HG02642 (cell line): ENCODE measurements at regions not wholly inside any gene's neighbourhood (a gene's known extent, or its start where the extent isn't known, plus 50 kb on each side); places are given as distances from the start of the nearest gene placed in this dataset.

Source experiments
- ATAC-seq: cut with Tn5 transposase; IDR thresholded peaks from one replicate; pipeline ENCODE4 v1.9.1; 2021; ENCODE audit warnings: mild to moderate bottlenecking; ENCODE audit not compliant: unreplicated experiment, poor library complexity

DNA sequence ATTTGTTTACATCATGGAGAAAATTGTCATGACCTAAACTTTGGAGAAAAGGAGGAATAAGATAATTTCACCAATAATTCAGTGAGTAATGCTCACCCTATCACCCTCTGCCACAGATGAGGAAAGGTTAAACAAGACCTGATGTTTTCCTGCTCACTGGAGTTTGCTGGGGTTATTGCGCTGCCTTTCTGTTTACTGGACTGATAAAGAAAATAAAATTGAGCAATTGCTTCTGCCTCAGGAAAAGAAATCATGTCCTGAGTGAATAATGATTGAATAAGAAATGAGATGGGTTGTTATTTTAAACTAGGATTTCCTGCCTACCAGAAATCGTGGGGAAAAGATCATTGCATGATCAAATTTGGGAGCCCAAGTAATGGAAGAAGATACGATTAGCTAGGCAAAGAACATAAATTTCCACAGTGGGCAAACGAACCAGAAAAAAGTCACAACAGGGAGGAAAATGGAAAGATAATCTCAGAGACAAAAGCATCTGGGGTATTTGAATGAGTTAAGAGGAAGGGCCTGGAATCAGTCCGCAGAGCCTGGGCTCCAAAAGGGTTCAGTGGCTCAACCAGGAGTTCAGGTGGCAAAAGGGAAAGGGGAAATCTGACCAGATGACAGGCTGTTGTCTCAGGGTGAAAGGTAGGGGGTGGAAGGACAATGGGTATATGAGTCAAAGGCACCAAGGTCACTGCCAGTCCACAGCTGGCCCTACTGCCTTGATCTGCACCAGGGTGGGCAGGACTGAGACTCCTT is 146.8 kb downstream of the FAM43A start:
- ATAC-seq = no peak

DNA sequence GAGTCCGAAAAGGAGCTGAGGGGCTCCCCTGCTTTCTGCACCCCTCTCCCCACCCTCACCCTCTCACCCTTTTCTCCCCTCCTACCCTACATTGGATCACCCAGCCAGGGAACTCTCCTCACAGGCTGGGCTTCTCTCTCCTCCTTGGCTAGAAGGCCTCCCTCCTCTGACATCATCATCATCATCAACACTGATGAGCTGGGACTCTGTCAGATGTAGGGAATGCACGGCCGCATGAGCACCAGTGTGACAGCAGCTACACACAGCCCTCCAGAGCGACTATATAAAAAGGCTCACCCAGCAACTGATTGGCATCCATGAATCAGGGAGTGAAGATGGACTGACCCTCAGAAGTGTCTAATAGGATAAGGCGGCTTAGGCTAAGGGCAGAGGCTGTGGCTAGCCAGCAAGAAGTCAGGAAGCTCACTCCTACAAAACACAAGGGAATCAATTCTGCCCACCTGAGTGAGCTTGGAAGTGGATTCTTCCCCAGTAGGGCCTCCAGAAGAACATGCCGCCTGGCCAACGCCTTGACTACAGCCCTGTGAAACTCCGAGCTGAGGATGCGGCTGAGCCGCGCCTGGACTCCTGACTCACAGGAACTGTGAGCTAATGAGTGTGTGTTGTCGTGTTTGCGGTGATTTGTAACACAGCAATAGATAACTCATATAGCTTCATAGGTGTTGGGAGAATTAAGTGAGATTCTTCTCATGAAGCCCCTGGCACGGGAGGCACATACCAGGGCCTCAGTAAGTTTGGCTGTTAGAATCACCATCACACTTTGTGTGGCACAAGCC is 147.6 kb downstream of the FAM43A start:
- ATAC-seq = no peak

GRCh38 chr3:194836661-194837060 is 151.0 kb downstream of the FAM43A start:
- no peak for ATAC-seq

- ATAC-seq = no peak
Observed at GRCh38 chr3:194837457-194838127, 151.9 kb downstream of the FAM43A start.

GRCh38 chr3:194838236-194838635 is 152.6 kb downstream of the FAM43A start:
- ATAC-seq = no peak

- no peak for ATAC-seq
Observed at GRCh38 chr3:194840661-194841514, 155.2 kb downstream of the FAM43A start.

DNA sequence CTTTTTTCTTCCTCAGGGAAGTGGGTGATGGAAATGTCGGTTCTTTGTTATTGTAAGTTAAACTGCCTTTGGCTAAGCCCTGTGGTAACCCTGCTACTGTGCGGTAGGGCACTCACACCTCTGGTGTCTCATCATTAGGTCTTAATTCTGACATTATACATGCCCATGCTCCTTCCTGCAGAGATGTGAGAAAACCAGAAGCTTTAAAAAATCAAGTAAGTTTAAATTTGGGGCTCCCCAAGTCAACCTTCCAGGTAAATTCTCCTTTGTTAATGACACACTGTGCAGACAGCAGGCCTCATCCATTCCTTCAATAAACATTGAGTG is 155.8 kb downstream of the FAM43A start:
- no peak for ATAC-seq

DNA sequence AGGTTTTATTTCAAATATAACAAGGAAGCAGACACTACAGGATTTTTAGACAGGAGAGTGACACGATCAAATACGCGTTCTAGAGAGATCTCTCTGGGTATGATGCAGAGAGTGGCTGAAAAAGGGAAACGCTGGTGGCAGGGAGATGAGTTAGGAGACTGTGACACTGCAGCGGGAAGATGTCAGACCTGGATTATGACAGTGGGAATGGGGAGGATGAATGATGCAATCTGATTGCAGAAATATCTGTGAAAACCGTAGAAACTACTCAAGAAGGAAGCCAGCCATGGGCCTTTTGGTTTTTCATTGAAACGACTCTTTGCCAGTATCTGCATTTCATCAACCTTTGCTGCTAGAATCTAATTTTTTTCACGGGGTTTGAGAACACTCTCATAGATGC is 157.9 kb downstream of the FAM43A start:
- ATAC-seq = no peak

DNA sequence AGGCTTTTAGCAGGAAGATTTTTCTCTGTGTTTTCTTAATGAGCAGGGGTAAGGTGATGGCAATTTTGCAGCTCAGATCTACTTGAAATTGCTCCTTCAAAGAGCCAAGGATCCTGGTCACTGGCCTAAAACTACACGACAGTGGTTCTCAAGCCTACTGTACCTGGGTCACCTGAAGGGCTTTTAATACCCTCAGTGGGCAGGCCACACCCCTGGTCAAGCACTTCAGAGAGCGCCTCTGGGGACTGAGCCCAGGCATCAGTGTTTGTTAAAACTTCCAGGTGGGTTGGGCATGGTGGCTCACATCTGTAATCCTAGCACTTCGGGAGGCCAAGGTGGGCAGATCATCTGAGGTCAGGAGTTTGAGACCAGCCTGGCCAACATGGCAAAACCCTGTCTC is 158.4 kb downstream of the FAM43A start:
- no peak for ATAC-seq

- no peak for ATAC-seq
Observed at GRCh38 chr3:194849166-194849875, 163.6 kb downstream of the FAM43A start.

- ATAC-seq = no peak
Observed at GRCh38 chr3:194851254-194851653, 165.6 kb downstream of the FAM43A start.

DNA sequence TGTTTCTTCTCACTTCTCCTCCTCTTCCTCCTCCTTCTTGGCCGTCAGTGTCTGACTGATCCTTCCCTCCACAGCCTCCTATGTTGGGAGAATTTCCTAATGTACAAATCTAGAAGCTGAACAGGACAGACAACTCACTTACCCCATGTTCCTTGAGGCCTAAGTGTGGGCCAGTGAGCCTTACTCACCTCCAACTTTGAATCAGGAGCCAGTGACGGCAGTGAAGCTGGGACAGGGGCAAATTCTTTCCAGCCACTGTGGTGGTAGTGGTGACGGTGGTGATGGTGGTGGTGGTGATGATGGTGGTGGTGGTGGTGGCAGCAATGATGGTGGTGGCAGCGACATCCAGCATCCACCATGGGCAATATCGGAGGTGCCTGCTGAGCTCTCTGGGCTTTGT is 166.3 kb downstream of the FAM43A start:
- no peak for ATAC-seq

- ATAC-seq = no peak
Observed at GRCh38 chr3:194852345-194852744, 166.7 kb downstream of the FAM43A start.

GRCh38 chr3:194852831-194853508 is 167.3 kb downstream of the FAM43A start:
- no peak for ATAC-seq

DNA sequence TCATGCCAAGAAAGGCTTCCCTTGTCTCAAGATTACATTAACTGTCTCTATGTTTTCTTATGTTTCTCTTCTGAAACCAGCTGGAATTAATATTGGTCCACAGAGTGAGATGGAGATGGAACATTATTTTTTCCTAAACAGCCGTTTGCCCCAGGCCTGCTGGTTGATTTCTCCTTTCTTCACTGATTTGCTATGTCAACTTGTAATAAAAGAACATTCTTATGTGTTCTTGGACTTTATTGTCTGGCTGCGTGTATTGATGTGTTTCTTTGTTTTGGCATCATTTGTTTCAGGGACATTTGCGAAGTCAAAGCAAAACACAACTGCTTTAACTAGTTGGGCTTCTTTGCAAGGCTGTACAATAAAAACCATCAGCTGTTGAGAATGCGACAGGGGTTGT is 168.5 kb downstream of the FAM43A start:
- no peak for ATAC-seq

DNA sequence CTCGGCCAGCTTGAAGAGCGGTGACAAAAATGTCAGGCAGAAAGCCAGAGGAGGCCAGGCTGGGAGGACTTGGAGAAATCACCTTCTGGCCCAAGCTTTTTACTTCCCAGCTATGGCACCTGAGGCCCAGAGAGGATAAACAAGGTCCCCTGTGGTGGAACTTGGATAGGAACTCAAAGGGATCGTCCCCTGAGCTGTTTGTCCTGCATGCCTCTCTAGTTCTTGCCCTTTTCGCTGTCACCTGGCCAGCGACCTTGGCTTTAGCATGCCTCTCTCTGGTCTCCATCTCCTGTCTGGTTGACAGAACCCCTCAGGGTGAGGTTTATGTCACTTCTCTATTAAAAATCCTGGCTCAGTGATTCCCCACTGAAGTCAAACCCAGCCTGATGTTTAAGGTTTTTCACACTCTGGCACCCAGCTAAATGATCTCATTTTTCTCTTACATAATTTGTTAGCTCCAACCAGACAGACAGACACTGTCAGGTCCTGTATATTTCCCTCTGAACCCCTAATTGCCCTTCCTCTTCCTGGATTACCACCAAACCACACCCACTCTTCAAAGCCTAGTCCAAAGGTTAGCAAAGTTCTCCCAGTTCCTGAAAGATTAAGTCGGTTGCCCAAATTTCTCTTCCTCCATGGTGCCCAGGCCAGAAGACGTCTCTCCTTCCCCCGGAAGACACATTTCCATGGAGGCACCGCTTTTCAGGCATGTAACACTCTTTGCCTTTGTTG is 169.1 kb downstream of the FAM43A start:
- ATAC-seq = no peak

DNA sequence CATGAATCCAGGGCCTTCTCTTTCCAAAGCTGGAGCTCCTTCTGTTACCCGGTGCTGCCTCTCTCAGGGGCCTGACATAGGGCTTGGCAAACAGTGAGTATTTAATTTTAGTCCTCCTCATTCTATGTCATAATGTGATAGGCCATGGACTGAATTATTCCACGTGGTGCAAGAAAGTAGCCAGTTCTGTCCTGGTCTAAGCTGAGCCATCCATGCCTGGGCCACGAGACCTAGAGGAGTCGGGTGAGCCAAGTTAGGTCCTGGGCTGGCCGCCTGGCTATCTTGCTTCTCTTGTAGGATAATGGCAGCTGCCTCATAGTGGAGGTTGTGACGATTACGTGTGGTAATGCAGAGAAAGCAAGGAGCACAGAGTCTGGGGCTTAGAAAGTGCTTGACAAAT is 170.6 kb downstream of the FAM43A start:
- ATAC-seq = no peak

DNA sequence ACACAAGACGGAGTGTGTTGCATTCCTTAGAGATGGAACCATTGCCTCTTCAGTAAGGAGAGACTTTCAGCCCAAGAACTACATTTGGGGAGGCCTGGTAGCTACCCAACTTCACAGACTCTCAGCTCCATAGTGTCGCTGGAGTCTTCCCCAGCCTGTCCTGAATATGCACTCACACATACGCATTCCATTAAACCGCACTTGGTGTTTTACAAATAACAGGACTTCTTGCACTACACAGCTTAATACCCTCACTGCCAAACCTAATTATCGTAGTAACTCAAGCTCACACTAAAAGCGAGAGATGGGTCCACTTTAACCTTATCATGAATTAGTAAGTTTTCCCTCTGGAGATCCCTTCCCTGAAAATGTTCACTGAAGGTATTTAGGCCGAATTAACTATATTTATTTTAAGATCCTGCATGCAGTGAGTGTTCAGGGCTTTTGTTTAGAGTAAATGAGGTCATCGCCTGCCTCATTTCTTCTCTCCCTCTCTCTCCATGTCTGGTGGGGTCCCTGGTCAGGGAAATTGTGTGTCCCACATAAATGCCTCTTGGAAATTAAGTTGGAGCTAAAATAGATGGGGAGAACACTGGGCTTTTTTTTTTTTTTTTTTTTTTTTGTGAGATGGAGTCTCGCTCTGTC is 171.9 kb downstream of the FAM43A start:
- ATAC-seq = no peak
